Right lung (tissue), 2 donors: ENCODE measurements at regions not wholly inside any gene's neighbourhood (a gene's known extent, or its start where the extent isn't known, plus 50 kb on each side); places are given as distances from the start of the nearest gene placed in this dataset.
"Not testable (repeated sequence)": the region's sequence is repeated elsewhere in the genome, so short reads cannot be mapped to it uniquely, and the experiment has no call there.

ENCODE experiments used
- DNase-seq, 2 donors: peaks; one replicate each; pipeline ENCODE4 v3.0.0-alpha.2; 2013

GRCh38 chr17:72470121-72470705, 349.4 kb downstream of the SOX9 start:
- no peak for DNase-seq

DNA sequence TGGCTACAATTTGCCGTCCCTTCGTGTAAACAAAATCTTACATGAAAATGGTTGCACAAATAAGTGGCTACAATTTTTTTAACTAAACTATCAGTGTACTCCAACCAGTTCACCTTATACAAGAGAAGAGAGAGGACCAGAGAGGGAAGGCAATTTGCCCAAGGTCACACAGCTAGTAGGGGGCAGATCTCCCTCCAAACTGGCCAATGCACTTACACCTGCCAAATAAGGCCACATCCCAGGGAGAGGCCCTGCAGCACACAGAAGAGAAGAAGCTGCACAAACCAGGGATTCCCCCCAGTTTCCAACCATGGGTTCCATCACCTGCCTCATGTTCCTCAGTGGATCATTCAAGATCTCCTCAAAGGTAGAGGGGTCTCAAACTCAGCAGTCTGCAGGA, 349.9 kb downstream of the SOX9 start:
- DNase-seq, result no peak

GRCh38 chr17:72471296-72471695, 350.5 kb downstream of the SOX9 start:
- DNase-seq, result no peak

DNA sequence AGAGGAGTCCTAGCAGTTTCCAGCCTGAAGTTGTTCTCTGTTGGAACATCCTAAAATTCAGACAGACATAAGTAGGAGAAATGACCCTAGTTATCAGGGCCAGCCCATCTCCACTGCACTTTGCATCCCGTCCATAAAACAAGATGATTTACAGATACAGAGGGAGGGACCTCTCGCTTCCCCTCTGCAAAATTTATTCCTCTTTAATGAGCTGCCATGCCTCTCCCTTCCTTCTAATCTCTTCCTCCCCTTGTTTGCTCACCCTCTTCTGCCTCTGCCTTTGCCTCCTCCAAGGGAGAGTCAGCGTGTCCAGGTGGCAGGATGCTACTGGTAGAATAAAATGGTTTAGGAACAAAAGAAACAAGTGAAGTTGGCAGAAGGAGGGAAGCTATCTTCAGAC, 351.3 kb downstream of the SOX9 start:
- no peak for DNase-seq

GRCh38 chr17:72472853-72473390, 352.1 kb downstream of the SOX9 start:
- DNase-seq, result not testable (repeated sequence)

DNA sequence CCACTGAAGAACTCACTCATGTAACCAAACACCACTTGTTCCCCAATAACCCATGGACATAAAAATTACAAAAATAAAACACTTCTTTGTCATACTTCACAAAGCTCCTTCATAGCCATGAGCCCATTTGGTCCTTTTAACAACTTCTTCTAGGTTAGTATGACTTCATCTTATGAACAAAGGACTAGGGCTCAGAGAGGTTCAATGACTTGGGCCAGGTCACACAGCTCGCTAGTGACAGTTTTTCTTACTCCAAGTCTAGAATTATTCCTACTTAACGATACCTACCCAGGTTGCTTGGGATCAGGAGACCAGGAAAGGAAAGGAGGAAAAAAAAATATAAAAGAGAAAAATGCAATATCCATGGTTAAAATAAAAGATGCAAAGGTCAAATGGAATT, 353.4 kb downstream of the SOX9 start:
- DNase-seq, result no peak

DNA sequence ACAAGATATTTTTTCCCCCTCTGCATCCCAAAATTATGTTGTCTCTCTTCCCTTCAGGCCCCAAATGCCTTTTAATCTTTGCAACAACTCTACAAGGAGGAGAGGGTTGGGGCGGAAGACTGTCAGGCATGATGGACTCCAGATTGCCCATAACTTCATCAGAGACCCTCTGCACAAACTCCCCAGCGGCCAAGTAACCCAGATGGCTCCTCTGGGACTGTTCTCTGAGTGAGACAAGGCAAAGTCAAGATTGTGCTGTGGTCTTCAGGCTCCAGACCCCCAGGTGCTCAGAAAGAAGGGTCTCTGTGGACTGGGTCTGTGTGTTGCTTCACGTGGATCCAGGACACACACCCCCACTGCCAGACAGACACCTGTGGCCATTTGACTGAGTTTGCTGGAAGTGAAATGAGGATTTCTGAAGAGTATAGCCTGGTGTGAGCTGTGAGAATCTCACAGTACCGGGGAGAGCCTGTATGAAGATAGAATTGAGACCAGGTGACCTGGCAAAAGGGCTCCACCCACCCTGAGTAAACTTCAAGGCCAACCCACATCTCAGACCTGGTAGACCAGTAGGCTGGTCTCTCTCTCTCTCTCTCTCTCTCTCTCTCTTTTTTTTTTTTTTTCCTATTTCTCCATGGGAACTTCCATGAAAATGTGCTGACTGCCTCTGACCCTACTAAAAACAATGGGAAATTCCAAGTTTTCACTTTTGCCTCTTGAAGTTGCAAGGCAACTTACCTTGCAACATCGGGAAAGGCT, 354.1 kb downstream of the SOX9 start:
- DNase-seq, result no peak

- DNase-seq, result no peak
These were observed 355.3 kb downstream of the SOX9 start for GRCh38 chr17:72476134-72476533.

DNA sequence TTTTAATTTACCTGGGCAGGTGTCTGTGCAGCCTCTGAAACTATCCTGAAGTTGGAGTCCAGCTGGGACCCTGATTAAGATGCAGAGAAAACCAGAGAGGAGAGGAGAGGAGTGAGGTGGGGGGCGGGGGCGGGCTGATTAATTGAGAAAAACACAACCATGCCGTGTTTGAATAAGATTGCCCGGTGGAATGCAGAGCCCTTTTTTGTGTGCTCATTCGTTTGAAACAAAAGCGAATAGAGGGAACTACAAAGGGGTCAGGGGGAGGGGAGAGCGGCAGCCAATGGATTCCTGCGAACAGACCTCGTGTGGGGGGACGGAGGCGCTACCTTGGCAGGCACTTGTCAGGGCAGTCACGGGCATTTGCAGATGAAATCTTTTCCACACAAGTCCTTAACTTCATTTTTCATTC, 355.8 kb downstream of the SOX9 start:
- no peak for DNase-seq

GRCh38 chr17:72477491-72477890, 356.7 kb downstream of the SOX9 start:
- DNase-seq, result no peak

DNA sequence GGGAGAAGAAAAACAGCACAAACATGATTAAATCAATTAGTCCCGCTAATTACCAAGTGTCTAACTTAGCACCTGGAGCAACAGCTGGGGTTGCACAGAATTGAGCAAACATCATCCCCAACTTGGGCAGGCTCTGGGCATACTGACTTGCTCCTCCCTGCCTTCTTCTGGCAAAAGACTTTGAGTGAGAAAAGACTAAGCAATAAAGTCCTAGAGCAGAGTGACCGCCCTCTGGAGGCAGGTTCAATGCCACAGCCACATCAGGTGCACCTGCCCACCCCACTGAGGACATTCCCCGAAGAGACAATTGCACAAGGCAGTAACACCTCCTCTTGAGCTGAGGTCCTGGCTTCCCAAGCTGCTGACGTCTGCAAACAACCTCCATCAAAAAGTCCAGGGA, 358.3 kb downstream of the SOX9 start:
- DNase-seq, result no peak

DNA sequence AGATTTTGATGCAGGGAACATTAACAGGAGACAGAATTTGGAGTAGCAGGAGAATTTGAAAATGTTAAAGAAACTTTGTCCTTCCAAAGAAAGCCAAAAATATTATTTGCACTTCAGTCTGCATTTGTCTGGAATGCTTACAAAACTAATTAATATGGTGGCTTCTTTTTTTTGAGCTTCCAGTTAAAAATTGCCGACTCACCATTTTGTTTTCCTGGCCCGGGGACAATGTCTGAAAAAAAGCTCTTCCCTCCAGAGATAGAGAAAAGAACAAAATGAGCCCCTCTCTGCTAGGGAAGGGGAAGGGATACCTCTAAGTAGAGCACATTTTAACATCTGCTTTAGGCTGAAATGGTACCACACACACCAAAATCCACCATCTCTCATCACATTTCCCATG, 360.8 kb downstream of the SOX9 start:
- DNase-seq, result no peak

- no peak for DNase-seq
These were observed 364.8 kb downstream of the SOX9 start for GRCh38 chr17:72485596-72485995.

DNA sequence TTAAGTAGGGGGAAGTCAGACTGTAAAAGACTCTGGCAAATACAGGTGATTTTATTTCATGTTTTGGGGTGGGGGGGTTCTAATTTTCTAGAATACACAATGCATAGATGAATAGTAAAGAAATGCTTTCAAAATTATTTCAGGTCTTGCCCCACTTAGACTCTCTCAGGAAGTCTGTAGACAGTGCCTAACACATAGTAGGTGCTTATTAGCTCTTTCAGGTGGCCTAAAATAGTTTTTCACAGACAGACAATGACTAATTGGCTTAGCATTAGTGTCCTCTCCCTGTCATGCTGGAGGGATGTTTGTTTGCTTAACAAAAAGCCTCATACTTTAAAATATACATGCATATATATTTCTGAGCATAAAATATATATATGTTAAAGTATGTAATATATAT, 366.0 kb downstream of the SOX9 start:
- no peak for DNase-seq

GRCh38 chr17:72487731-72488494, 367.1 kb downstream of the SOX9 start:
- DNase-seq, result no peak

DNA sequence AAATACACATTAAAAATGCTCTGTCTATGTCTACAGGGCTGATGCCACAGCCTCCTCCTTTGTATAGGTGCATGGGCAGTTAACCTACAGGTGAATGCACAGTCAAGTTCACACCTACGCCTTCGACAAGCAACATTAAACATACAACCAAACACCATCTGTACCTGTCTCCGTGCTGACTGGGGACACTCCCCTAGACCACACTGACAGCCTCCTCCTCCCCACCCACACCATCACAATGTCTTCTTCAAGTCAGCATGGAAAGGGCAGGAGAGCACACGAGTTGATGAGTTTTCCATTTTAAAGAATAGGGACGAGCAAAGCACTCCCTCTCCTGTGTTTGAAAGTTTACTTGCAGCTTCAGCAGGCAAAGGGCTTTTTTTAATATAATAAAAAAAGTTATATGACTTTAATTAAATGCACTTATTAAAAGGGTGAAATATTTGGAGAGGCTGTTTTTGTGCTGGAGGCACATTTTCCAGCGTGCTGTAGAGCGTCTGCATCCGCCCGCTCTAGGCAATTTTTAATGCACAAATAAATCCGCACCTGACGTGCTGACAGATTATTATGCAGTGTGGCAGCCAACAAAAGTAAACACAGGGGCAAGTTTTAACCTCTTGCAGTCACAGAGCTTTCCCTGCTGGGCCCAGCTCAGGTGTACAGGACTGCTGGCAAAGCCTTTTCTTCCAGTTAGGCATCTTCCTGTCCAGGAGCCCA, 367.9 kb downstream of the SOX9 start:
- no peak for DNase-seq

GRCh38 chr17:72489272-72489641, 368.4 kb downstream of the SOX9 start:
- no peak for DNase-seq

DNA sequence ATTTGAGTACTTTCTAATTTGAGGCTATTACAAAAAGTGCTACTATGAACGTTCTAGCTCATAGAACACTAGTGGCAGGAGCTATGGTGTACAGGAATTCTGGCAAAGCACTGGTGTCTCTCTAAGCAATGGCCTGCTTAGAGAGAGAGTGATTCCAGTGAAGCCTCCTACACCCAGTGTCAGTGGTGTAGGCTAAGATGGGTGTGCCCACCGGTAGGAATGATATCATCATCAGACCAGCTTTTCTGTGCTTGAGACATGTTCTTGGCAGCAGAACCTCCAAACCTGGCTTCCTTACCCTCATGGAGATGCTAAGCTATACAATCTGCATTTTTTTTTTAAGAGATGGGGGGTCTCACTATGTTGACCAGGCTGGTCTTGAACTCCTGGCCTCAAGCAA, 370.3 kb downstream of the SOX9 start:
- no peak for DNase-seq

DNA sequence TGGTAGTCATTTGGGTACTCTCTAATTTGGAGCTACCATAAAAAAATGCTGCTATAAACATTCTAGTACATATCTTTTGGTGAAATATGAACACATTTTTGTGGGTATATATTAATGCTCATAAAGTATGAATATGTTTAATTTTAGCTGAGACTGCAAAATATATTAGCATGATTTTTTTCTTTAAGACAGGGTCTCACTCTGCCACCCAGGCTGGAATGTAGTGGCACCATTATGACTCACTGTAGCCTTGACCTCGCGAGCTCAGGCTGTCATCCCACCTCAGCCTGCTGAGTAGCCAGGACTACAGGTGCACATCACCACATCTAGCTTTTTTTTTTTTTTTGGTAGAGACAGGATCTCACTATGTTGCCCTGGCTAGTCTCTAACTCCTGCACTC, 371.7 kb downstream of the SOX9 start:
- no peak for DNase-seq

- no peak for DNase-seq
These were observed 372.1 kb downstream of the SOX9 start for GRCh38 chr17:72492941-72493340.

DNA sequence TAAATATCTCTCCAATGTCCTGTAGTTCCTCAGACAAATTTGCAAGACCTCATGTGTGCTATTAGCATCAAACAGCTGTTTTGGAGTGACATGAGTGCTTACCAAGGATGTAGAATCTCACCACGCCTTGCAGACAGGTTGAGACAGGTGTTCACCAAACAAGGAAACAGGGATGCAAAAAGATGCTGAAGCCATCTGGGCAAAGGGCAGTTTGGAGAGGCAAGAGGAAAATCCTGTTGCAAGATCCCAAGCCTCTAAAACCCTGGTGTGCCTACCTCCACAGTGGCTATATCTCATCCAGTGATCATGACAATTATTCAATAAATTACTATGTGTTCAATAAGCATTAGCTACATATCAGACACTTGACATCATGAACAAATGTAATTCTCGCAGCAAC, 373.7 kb downstream of the SOX9 start:
- no peak for DNase-seq

- no peak for DNase-seq
These were observed 375.6 kb downstream of the SOX9 start for GRCh38 chr17:72496461-72496860.
